ENCODE measurements at regions not wholly inside any gene's neighbourhood (a gene's known extent, or its start where the extent isn't known, plus 50 kb on each side); places are given as distances from the start of the nearest gene placed in this dataset.

DNA sequence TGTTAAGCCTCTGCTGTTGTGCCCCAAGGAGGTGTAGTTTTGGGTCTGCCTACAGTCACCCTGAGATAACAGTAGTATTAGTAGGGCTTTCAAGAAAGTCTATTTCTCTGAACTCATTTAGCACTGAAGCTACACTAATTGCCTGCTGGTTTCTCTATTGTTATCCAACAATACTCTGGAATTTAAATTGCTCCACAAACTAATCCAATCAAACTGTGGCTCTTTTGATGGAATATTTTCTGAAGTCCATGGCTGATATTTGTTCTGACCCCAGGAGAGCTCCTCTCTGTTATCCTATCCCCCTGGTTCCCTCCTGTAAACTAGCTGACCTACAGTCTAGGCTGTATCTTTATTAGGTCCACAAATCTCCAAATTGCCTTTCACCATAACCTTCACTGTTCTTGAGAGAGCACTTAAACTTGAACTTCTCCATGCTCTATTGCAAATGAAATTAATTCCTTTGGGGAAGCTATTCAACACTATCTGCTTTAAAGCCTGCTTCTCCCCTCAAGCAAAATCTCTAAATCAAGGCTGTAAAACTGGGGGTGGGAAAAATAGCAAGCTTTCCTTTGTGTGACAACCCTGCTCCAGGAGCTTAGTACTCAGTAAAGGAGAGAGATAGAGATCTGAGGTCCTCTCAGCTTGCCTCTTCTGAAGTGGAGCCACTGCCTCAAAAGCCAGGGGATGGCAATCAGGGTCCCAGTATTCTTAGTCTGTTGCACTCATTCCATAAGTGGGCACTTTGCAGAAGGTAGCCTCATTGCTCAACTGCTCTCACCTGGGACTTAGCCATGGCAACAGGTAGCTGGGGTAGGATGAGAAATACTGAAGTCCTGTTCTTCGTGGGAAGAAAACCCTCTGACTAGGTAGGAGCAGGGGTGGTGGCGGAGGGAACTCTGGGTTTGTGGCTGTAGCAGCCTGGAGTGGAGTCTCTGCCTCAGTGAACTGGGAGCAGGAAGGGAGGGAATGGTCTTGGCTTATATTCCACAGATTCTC is 110.9 kb downstream of the MACIR start:
- H3K27me3 ChIP-seq (ENCODE audit: insufficient read depth, insufficient read length) = no peaks in the 10 kb centered on the region
- no peaks in the 10 kb centered on the region for H3K9me3 ChIP-seq (ENCODE audit: insufficient read depth, low read length)
- H3K4me1 ChIP-seq (ENCODE audit: insufficient read depth, insufficient read length) = peaks cover 2% of the 10 kb centered on the region
- no peak overlapping the region for H3K4me3 ChIP-seq (ENCODE audit: insufficient read length, low read depth)
- DNase-seq (ENCODE audit: low read depth, low spot score) = no peak
- no peaks in the 10 kb centered on the region for H3K36me3 ChIP-seq (ENCODE audit: insufficient read depth, insufficient read length, low read length)
- no peak overlapping the region for H3K9ac ChIP-seq (ENCODE audit: insufficient read length, low read depth)
- TF ChIP-seq YY1 (IDR thresholded peaks at IDR 0.05; ENCODE audit: insufficient read depth, insufficient read length) = no peak
- TF ChIP-seq SUZ12 (IDR thresholded peaks at IDR 0.05; ENCODE audit: extremely low read depth, insufficient read depth, insufficient read length) = no peak
- TF ChIP-seq ZNF274 (IDR thresholded peaks at IDR 0.05; ENCODE audit: low read depth, low read length) = no peak

DNA sequence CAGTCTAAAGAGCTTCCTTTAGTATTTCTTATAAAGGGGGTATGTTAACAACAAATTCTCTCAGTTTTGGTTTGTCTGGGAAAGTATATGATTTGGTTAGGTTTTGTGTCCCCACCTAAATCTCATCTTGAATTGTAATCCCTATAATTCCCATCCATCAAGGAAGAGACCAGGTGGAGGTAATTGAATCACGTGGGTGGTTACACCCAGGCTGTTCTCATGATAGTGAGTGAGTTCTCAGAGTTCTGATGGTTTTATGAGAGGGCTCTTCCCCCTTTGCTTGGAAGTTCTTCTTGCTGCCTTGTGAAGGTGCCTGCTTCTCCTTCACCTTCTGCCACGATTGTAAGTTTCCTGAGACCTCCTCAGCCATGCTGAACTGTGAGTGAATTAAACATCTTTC is 109.1 kb downstream of the MACIR start:
- H3K9me3 ChIP-seq (ENCODE audit: insufficient read depth, low read length) = no peaks in the 10 kb centered on the region
- TF ChIP-seq YY1 (IDR thresholded peaks at IDR 0.05; ENCODE audit: insufficient read depth, insufficient read length) (no peak), SUZ12 (IDR thresholded peaks at IDR 0.05; ENCODE audit: extremely low read depth, insufficient read depth, insufficient read length) (no peak), ZNF274 (IDR thresholded peaks at IDR 0.05; ENCODE audit: low read depth, low read length) (no peak)
- H3K27me3 ChIP-seq (ENCODE audit: insufficient read depth, insufficient read length) = no peaks in the 10 kb centered on the region
- no peak overlapping the region for H3K9ac ChIP-seq (ENCODE audit: insufficient read length, low read depth)
- no peak overlapping the region for H3K4me3 ChIP-seq (ENCODE audit: insufficient read length, low read depth)
- no peak for DNase-seq (ENCODE audit: low read depth, low spot score)
- H3K36me3 ChIP-seq (ENCODE audit: insufficient read depth, insufficient read length, low read length) = no peaks in the 10 kb centered on the region
- peaks cover 2% of the 10 kb centered on the region for H3K4me1 ChIP-seq (ENCODE audit: insufficient read depth, insufficient read length)

DNA sequence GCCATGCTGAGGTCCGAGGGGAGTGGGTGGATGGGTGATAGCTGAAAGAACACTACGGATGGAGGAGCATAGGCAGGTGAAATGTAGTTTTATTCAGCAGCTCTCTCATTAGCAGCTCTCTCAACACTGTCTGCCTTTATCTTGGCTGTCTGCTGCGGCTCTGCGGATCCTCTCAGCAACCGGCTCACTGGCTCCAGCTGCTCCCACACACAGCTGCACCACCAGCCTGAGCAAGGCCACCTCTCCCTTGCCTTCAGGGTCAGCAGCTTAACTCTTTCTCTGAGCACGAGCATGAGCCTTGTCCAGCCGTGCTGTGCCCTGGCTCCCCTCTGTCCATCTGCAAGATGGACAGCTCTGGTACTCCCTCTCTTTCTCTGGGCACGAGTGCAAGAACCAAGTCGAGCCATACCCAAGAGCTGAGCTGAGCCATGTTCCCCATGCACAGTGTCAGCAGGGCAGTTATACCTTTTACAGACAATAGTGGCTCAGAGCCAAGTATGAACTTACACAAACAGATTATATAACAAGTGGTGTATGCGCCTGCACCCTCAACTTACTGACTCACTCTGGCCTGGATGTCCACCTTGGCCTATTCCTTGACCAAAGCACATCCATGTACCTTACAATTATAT is 108.5 kb downstream of the MACIR start:
- no peak for DNase-seq (ENCODE audit: low read depth, low spot score)
- no peaks in the 10 kb centered on the region for H3K27me3 ChIP-seq (ENCODE audit: insufficient read depth, insufficient read length)
- no peaks in the 10 kb centered on the region for H3K9me3 ChIP-seq (ENCODE audit: insufficient read depth, low read length)
- no peaks in the 10 kb centered on the region for H3K36me3 ChIP-seq (ENCODE audit: insufficient read depth, insufficient read length, low read length)
- H3K4me3 ChIP-seq (ENCODE audit: insufficient read length, low read depth) = no peak overlapping the region
- H3K4me1 ChIP-seq (ENCODE audit: insufficient read depth, insufficient read length) = peaks cover 2% of the 10 kb centered on the region
- TF ChIP-seq SUZ12 (IDR thresholded peaks at IDR 0.05; ENCODE audit: extremely low read depth, insufficient read depth, insufficient read length) (no peak), ZNF274 (IDR thresholded peaks at IDR 0.05; ENCODE audit: low read depth, low read length) (no peak), YY1 (IDR thresholded peaks at IDR 0.05; ENCODE audit: insufficient read depth, insufficient read length) (no peak)
- H3K9ac ChIP-seq (ENCODE audit: insufficient read length, low read depth) = no peak overlapping the region

DNA sequence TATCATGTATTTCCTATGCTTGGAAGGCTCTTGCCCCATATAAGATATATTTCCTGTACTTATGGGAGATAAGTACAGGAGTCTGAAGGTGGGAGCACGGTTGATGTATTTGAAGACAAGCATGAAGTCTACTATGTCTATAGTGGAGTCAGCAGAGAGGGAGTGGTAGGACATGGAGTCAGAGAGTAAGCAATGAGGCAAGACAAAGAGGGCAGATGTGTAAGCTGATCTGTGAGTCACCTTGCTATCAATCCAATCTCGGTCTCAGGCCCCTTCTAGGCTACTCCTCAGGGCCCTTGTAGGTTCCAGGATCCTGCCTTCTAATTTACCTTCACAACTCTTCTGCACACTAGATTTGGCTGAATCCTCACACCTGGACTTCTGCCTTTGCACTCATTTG is 105.5 kb downstream of the MACIR start:
- no peaks in the 10 kb centered on the region for H3K27me3 ChIP-seq (ENCODE audit: insufficient read depth, insufficient read length)
- no peak overlapping the region for H3K4me3 ChIP-seq (ENCODE audit: insufficient read length, low read depth)
- H3K4me1 ChIP-seq (ENCODE audit: insufficient read depth, insufficient read length) = no peaks in the 10 kb centered on the region
- H3K9ac ChIP-seq (ENCODE audit: insufficient read length, low read depth) = no peak overlapping the region
- H3K9me3 ChIP-seq (ENCODE audit: insufficient read depth, low read length) = no peaks in the 10 kb centered on the region
- H3K36me3 ChIP-seq (ENCODE audit: insufficient read depth, insufficient read length, low read length) = no peaks in the 10 kb centered on the region
- TF ChIP-seq ZNF274 (IDR thresholded peaks at IDR 0.05; ENCODE audit: low read depth, low read length) (no peak), YY1 (IDR thresholded peaks at IDR 0.05; ENCODE audit: insufficient read depth, insufficient read length) (no peak), SUZ12 (IDR thresholded peaks at IDR 0.05; ENCODE audit: extremely low read depth, insufficient read depth, insufficient read length) (no peak)
- no peak for DNase-seq (ENCODE audit: low read depth, low spot score)

DNA sequence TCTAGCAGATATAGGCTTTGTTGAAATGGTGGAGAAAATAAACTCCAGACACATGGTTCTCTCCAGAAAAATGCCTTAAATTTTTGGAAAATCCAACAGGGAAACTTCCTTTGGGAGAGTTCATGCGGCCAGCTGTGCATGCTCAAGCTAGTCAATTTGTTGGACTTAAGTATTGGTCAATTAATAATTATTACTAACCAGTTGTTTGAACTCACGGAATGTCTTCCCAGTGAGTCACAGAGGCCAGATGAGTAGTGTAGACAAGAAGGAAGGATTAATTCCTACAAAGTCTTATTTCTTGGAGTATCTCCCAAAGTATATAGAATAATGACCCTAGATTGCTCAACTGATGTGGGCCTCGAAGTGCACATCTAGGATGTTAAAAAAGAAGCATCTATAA is 103.6 kb downstream of the MACIR start:
- H3K27me3 ChIP-seq (ENCODE audit: insufficient read depth, insufficient read length) = no peaks in the 10 kb centered on the region
- no peak overlapping the region for H3K4me3 ChIP-seq (ENCODE audit: insufficient read length, low read depth)
- H3K9me3 ChIP-seq (ENCODE audit: insufficient read depth, low read length) = no peaks in the 10 kb centered on the region
- no peak overlapping the region for H3K9ac ChIP-seq (ENCODE audit: insufficient read length, low read depth)
- no peaks in the 10 kb centered on the region for H3K36me3 ChIP-seq (ENCODE audit: insufficient read depth, insufficient read length, low read length)
- no peak for TF ChIP-seq SUZ12 (IDR thresholded peaks at IDR 0.05; ENCODE audit: extremely low read depth, insufficient read depth, insufficient read length)
- no peak for DNase-seq (ENCODE audit: low read depth, low spot score)
- H3K4me1 ChIP-seq (ENCODE audit: insufficient read depth, insufficient read length) = no peaks in the 10 kb centered on the region

DNA sequence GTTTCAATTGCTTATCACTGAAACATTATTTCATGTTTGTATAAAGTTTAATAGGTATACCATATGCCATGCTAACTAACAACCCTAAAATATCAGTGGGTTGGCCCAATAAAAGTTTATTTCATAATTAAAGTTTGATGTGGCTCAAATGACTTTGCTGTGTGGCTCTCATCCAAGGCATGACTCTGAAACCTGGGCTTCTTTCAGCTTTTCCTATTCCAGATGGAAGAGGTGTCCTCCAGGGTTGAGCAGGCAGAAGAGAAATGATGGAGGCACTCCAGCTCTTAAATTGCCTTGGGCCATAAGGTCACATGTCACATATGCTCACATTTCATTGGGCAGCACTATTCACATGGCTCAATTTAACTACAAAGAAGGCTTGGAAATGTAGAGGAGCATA is 101.9 kb downstream of the MACIR start:
- no peak for DNase-seq (ENCODE audit: low read depth, low spot score)
- H3K27me3 ChIP-seq (ENCODE audit: insufficient read depth, insufficient read length) = no peaks in the 10 kb centered on the region
- TF ChIP-seq ZNF274 (IDR thresholded peaks at IDR 0.05; ENCODE audit: low read depth, low read length) = no peak
- no peak for TF ChIP-seq YY1 (IDR thresholded peaks at IDR 0.05; ENCODE audit: insufficient read depth, insufficient read length)
- no peak for TF ChIP-seq SUZ12 (IDR thresholded peaks at IDR 0.05; ENCODE audit: extremely low read depth, insufficient read depth, insufficient read length)
- no peaks in the 10 kb centered on the region for H3K4me1 ChIP-seq (ENCODE audit: insufficient read depth, insufficient read length)
- no peaks in the 10 kb centered on the region for H3K36me3 ChIP-seq (ENCODE audit: insufficient read depth, insufficient read length, low read length)
- H3K4me3 ChIP-seq (ENCODE audit: insufficient read length, low read depth) = no peak overlapping the region
- H3K9ac ChIP-seq (ENCODE audit: insufficient read length, low read depth) = no peak overlapping the region
- H3K9me3 ChIP-seq (ENCODE audit: insufficient read depth, low read length) = no peaks in the 10 kb centered on the region

DNA sequence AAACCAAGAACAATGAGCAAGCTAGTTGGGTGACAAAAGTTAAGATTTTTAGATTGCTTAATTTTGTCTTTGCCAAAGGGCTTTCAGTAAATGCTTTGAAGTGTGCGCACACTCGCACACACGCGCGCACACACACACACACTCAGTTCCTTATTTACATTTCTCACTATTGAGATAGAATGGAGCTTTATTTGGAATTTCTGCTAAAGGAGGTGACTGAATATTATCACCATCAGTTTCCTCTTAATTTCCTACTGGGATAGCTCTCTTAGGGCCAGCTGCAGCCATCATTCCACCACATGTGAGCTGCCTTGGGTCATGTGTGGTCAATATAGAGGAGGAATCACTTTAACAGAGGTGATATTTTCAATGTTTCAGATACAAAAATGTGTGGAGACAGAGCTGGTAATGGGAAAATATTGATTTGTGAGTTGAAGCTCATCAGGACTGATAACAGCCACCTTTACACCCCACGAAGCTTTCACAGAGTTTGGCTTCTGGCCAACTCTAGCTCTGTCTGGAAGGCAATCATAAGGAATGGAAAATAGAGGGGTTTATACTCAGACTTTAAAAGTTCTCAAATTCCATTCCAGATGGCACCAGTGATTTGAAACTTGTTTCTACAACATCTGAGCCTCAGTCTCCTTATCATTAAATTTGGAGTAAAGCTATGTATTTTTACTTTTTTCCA is 99.9 kb downstream of the MACIR start:
- no peaks in the 10 kb centered on the region for H3K4me1 ChIP-seq (ENCODE audit: insufficient read depth, insufficient read length)
- H3K9ac ChIP-seq (ENCODE audit: insufficient read length, low read depth) = no peak overlapping the region
- no peaks in the 10 kb centered on the region for H3K36me3 ChIP-seq (ENCODE audit: insufficient read depth, insufficient read length, low read length)
- H3K4me3 ChIP-seq (ENCODE audit: insufficient read length, low read depth) = no peak overlapping the region
- DNase-seq (ENCODE audit: low read depth, low spot score) = no peak
- no peaks in the 10 kb centered on the region for H3K9me3 ChIP-seq (ENCODE audit: insufficient read depth, low read length)
- H3K27me3 ChIP-seq (ENCODE audit: insufficient read depth, insufficient read length) = no peaks in the 10 kb centered on the region
- TF ChIP-seq YY1 (IDR thresholded peaks at IDR 0.05; ENCODE audit: insufficient read depth, insufficient read length) (no peak), SUZ12 (IDR thresholded peaks at IDR 0.05; ENCODE audit: extremely low read depth, insufficient read depth, insufficient read length) (no peak), ZNF274 (IDR thresholded peaks at IDR 0.05; ENCODE audit: low read depth, low read length) (no peak)
